ENCODE measurements at regions not wholly inside any gene's neighbourhood (a gene's known extent, or its start where the extent isn't known, plus 50 kb on each side); places are given as distances from the start of the nearest gene placed in this dataset.

DNA sequence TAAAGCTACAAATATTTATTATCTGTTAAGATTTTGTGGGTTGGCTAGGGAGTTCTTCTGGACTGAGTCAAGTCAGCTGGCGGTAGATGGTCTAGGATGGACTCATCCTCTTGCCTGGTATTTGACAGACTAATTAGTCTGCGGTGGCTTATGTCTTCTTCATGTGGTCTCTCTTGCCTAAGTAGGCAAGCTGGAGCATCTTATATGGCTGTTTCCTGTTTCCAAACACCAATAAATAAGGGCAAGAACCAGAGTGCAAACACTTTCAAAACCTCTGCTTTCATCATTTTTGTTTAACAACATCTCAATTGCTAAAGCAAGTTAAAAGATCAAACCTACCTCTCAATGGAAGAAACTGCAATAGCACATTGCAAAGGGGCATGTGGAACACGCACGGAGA lies 484.8 kb downstream of the PTPRC start:
- H3K4me3 ChIP-seq (ENCODE audit: low read depth in 2 of 2, low read length in 2 of 2), result no peak overlapping the region
- H3K36me3 ChIP-seq (ENCODE audit: control insufficient read depth, insufficient read depth, low read length), result no peaks in the 10 kb centered on the region
- H3K27ac ChIP-seq (ENCODE audit: low read length), result no peak overlapping the region
- in situ Hi-C loops (cut with HindIII; ENCODE audit: low pct_unique_long_range_greater_than_20kb, low sequenced_read_pairs) (no loop called here), intact Hi-C loops (cut with micrococcal nuclease; ENCODE audit: unreplicated experiment) (no loop called here)
- no peaks in the 10 kb centered on the region for H3K4me1 ChIP-seq (ENCODE audit: control insufficient read depth, insufficient read depth, low read length)
- no peak for DNase-seq (ENCODE audit: low read depth, low spot score)
- CTCF ChIA-PET, result no interaction called here
- ATAC-seq, result no peak
- H3K9me3 ChIP-seq (ENCODE audit: control insufficient read depth, insufficient read depth, low read depth, low read length), result no peaks in the 10 kb centered on the region
- TF ChIP-seq TCF7L2 (IDR thresholded peaks at IDR 0.05; ENCODE audit: low read depth, low read length), result no peak
- TF ChIP-seq, protein P1, sequence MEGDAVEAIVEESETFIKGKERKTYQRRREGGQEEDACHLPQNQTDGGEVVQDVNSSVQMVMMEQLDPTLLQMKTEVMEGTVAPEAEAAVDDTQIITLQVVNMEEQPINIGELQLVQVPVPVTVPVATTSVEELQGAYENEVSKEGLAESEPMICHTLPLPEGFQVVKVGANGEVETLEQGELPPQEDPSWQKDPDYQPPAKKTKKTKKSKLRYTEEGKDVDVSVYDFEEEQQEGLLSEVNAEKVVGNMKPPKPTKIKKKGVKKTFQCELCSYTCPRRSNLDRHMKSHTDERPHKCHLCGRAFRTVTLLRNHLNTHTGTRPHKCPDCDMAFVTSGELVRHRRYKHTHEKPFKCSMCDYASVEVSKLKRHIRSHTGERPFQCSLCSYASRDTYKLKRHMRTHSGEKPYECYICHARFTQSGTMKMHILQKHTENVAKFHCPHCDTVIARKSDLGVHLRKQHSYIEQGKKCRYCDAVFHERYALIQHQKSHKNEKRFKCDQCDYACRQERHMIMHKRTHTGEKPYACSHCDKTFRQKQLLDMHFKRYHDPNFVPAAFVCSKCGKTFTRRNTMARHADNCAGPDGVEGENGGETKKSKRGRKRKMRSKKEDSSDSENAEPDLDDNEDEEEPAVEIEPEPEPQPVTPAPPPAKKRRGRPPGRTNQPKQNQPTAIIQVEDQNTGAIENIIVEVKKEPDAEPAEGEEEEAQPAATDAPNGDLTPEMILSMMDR (IDR thresholded peaks at IDR 0.05), result no peak
- no peak for TF ChIP-seq POLR2AphosphoS5 (IDR thresholded peaks at IDR 0.05; ENCODE audit: low read depth, low read length)
- no peak for TF ChIP-seq REST (IDR thresholded peaks at IDR 0.05; ENCODE audit: insufficient read depth in 1 of 2, low read depth in 2 of 2, low read length in 1 of 2)
- TF ChIP-seq SIN3A (IDR thresholded peaks at IDR 0.05; ENCODE audit: borderline replicate concordance, insufficient read depth, low read depth, low read length), result no peak
- POLR2A ChIA-PET, result no interaction called here
- BruUV-seq (replicated peaks), result no TSS peak
- H3K27me3 ChIP-seq (ENCODE audit: control insufficient read depth, insufficient read depth, low read length), result no peaks in the 10 kb centered on the region

- Histone ChIP-seq H3K4me3 (ENCODE audit: low read depth in 2 of 2, low read length in 2 of 2) (no peak overlapping the region), H3K9me3 (ENCODE audit: control insufficient read depth, insufficient read depth, low read depth, low read length) (no peaks in the 10 kb centered on the region), H3K27ac (ENCODE audit: low read length) (no peak overlapping the region), H3K4me1 (ENCODE audit: control insufficient read depth, insufficient read depth, low read length) (no peaks in the 10 kb centered on the region), H3K36me3 (ENCODE audit: control insufficient read depth, insufficient read depth, low read length) (no peaks in the 10 kb centered on the region), H3K27me3 (ENCODE audit: control insufficient read depth, insufficient read depth, low read length) (no peaks in the 10 kb centered on the region)
- ChIA-PET CTCF (no interaction called here), POLR2A (no interaction called here)
- no peak for TF ChIP-seq SIN3A (IDR thresholded peaks at IDR 0.05; ENCODE audit: borderline replicate concordance, insufficient read depth, low read depth, low read length)
- TF ChIP-seq TCF7L2 (IDR thresholded peaks at IDR 0.05; ENCODE audit: low read depth, low read length), result no peak
- TF ChIP-seq POLR2AphosphoS5 (IDR thresholded peaks at IDR 0.05; ENCODE audit: low read depth, low read length), result no peak
- TF ChIP-seq, protein P1 (IDR thresholded peaks at IDR 0.05), result no peak
- TF ChIP-seq REST (IDR thresholded peaks at IDR 0.05; ENCODE audit: insufficient read depth in 1 of 2, low read depth in 2 of 2, low read length in 1 of 2), result no peak
- ATAC-seq (no peak), DNase-seq (ENCODE audit: low read depth, low spot score) (no peak)
- in situ Hi-C loops (cut with HindIII; ENCODE audit: low pct_unique_long_range_greater_than_20kb, low sequenced_read_pairs), result no loop called here
- intact Hi-C loops (cut with micrococcal nuclease; ENCODE audit: unreplicated experiment), result no loop called here
- no TSS peak for BruUV-seq (replicated peaks)
These were observed 485.5 kb downstream of the PTPRC start for GRCh38 chr1:199124351-199124750.
